Endothelial cell of umbilical vein (primary cell): ENCODE measurements at regions not wholly inside any gene's neighbourhood (a gene's known extent, or its start where the extent isn't known, plus 50 kb on each side); places are given as distances from the start of the nearest gene placed in this dataset.

Source experiments
- BruUV-seq: library from RNA; stranded (reverse); fragments of 400-500 nt; replicated peaks from 2 replicates; lab custom pipeline; 2021; lab: Mats Ljungman, UMichigan
- CTCF ChIA-PET: fragments of 300-600, 350-600 bp; sonication (Branson Sonifier 250); formaldehyde crosslinking; loops from one replicate; lab custom pipeline; 2021; ENCODE audit warnings: antibody characterized with exemption, inconsistent platforms; lab: Charles Lee
- POLR2A ChIA-PET: fragments of 300-600, 350-600 bp; sonication (Branson Sonifier 250); formaldehyde crosslinking; loops from one replicate; lab custom pipeline; 2021; ENCODE audit warnings: antibody characterized with exemption, inconsistent platforms; lab: Charles Lee
- DNase-seq: peaks from one replicate; pipeline ENCODE4 v3.0.0-alpha.2; 2011; ENCODE audit warnings: low read depth, low spot score
- FAIRE-seq: peaks from 2 replicates; lab custom pipeline; 2011; peaks lifted over from hg19 to GRCh38; lab: Jason Lieb, UNC
- H2AFZ ChIP-seq: 2 replicates; pipeline ENCODE4 v1.6.0; 2012; ENCODE audit warnings: low read depth, low read length, control low read depth, inconsistent platforms
- H3K27ac ChIP-seq: 2 replicates; pipeline ENCODE4 v1.5.1; 2011; ENCODE audit warnings: low read depth, mild to moderate bottlenecking, control low read depth, low read length, moderate library complexity; ENCODE audit not compliant: insufficient read depth
- H3K27me3 ChIP-seq, 2 experiments: 2 replicates each; pipeline versions ENCODE4 v1.6.0 to v1.6.1; 2011; ENCODE audit warnings: low read length in 2 of 2, mixed read lengths in 1 of 2; ENCODE audit not compliant: control insufficient read depth in 2 of 2, insufficient read depth in 2 of 2
- H3K36me3 ChIP-seq, 2 experiments: 2 replicates in 1 of 2; 3 replicates in 1 of 2; pipeline ENCODE4 v1.5.1; 2011; ENCODE audit warnings: low read length in 2 of 2, mild to moderate bottlenecking in 1 of 2, moderate library complexity in 1 of 2; ENCODE audit not compliant: control insufficient read depth in 2 of 2, insufficient read depth in 2 of 2; ENCODE audit errors: extremely low read depth in 1 of 2
- H3K4me1 ChIP-seq: 3 replicates; pipeline ENCODE4 v1.5.1; 2011; ENCODE audit warnings: mild to moderate bottlenecking, low read length; ENCODE audit not compliant: control insufficient read depth, insufficient read depth; ENCODE audit errors: extremely low read depth
- H3K4me2 ChIP-seq: 2 replicates; pipeline ENCODE4 v1.6.1; 2011; ENCODE audit warnings: low read length, control low read depth, mixed read lengths; ENCODE audit not compliant: insufficient read depth
- H3K4me3 ChIP-seq, 3 experiments: fragments of 200-600 bp in 1 of 3; sonication (generic), shearing (Covaris generic) in 1 of 3; replicated peaks in 1 of 3; 2 replicates each; pipeline ENCODE4 v1.5.1; 2011 to 2016; ENCODE audit warnings: control low read depth in 3 of 3, low read length in 3 of 3, mild to moderate bottlenecking in 2 of 3, inconsistent platforms in 1 of 3, low read depth in 1 of 3, moderate library complexity in 1 of 3; ENCODE audit not compliant: insufficient read depth in 1 of 3
- H3K79me2 ChIP-seq: 2 replicates; pipeline ENCODE4 v1.6.0; 2012; ENCODE audit warnings: low read length, inconsistent platforms; ENCODE audit not compliant: control insufficient read depth, insufficient read depth
- H3K9ac ChIP-seq: replicated peaks from 2 replicates; pipeline ENCODE3; 2011; ENCODE audit warnings: low read length, control low read depth; ENCODE audit not compliant: insufficient read depth; ENCODE audit errors: extremely low read depth
- H3K9me1 ChIP-seq: replicated peaks from 3 replicates; pipeline ENCODE4 v1.6.0; 2011; ENCODE audit warnings: mild to moderate bottlenecking, low read length; ENCODE audit not compliant: control insufficient read depth, insufficient read depth; ENCODE audit errors: extremely low read depth
- H3K9me3 ChIP-seq: replicated peaks from 2 replicates; pipeline ENCODE4 v1.5.1; 2012; ENCODE audit warnings: low read length, inconsistent platforms; ENCODE audit not compliant: control insufficient read depth, insufficient read depth
- H4K20me1 ChIP-seq: replicated peaks from 2 replicates; pipeline ENCODE3; 2011; ENCODE audit warnings: mild to moderate bottlenecking, low read length; ENCODE audit not compliant: control insufficient read depth, insufficient read depth; ENCODE audit errors: extremely low read depth
- CTCF ChIP-seq, 2 donors: IDR thresholded peaks; 1 replicate in 1 of 2; 2 replicates in 1 of 2; pipeline ENCODE4 v1.5.1; 2011; ENCODE audit warnings: low read length in 2 of 2, mild to moderate bottlenecking in 2 of 2, moderate library complexity in 2 of 2, control low read depth in 1 of 2, inconsistent platforms in 1 of 2, low read depth in 1 of 2; ENCODE audit not compliant: insufficient read depth in 1 of 2; ENCODE audit errors: extremely low read depth in 1 of 2
- EZH2 ChIP-seq: IDR thresholded peaks from 2 replicates; pipeline ENCODE4 v1.6.1; 2012; ENCODE audit warnings: borderline replicate concordance, low read depth, mild to moderate bottlenecking, moderate library complexity, low read length, inconsistent platforms; ENCODE audit not compliant: severe bottlenecking
- FOS ChIP-seq: IDR thresholded peaks from 2 replicates; pipeline ENCODE4 v1.6.1; 2011; ENCODE audit warnings: mild to moderate bottlenecking, low read length, moderate library complexity, borderline replicate concordance; ENCODE audit not compliant: insufficient read depth
- GATA2 ChIP-seq: IDR thresholded peaks from 2 replicates; pipeline ENCODE4 v1.7.0; 2011; ENCODE audit warnings: low read depth, mild to moderate bottlenecking, moderate library complexity, mixed read lengths, low read length; ENCODE audit not compliant: insufficient read length, insufficient read depth
- JUN ChIP-seq: IDR thresholded peaks from 2 replicates; pipeline ENCODE4 v1.6.1; 2011; ENCODE audit warnings: borderline replicate concordance, low read depth; ENCODE audit not compliant: insufficient read length, insufficient read depth
- MAX ChIP-seq: IDR thresholded peaks from 2 replicates; pipeline ENCODE4 v1.6.1; 2011; ENCODE audit not compliant: insufficient read depth, insufficient read length
- MYC ChIP-seq: IDR thresholded peaks from one replicate; pipeline ENCODE4 v1.6.1; 2011; ENCODE audit warnings: mild to moderate bottlenecking, low read depth, low read length
- POLR2A ChIP-seq: IDR thresholded peaks from 2 replicates; pipeline ENCODE4 v1.6.1; 2012; ENCODE audit warnings: low read depth, mild to moderate bottlenecking, control low read depth, low read length
- POLR2AphosphoS5 ChIP-seq: IDR thresholded peaks from 2 replicates; pipeline ENCODE4 v1.6.1; 2012; ENCODE audit warnings: low read depth, mild to moderate bottlenecking, control low read depth, low read length, moderate library complexity; ENCODE audit not compliant: insufficient read depth
- dilution Hi-C: fragments of 300-500 bp; cut with MboI; formaldehyde crosslinking; loops from one replicate; pipeline ENCODE4 v1.15.0; 2019; ENCODE audit warnings: low sequenced_read_pairs; ENCODE audit not compliant: extremely low pct_ligation_motif_present
- intact Hi-C: fragments of 100-400 bp; cut with micrococcal nuclease; formaldehyde crosslinking; loops from one replicate; pipeline ENCODE4 v1.10.0; 2022

GRCh38 chr1:199629624-199630023 is 397.9 kb upstream of the NR5A2 start:
- POLR2A ChIA-PET = no interaction called here
- no peak for FAIRE-seq

GRCh38 chr1:199639453-199639852 is 388.1 kb upstream of the NR5A2 start:
- FAIRE-seq (no peak), DNase-seq (no peak)
- dilution Hi-C loops (no loop called here), intact Hi-C loops (no loop called here)
- no peak overlapping the region for H3K9ac ChIP-seq
- ChIA-PET CTCF (no interaction called here), POLR2A (no interaction called here)
- H2AFZ ChIP-seq = no peak overlapping the region
- H3K27ac ChIP-seq = no peak overlapping the region
- no peaks in the 10 kb centered on the region for H3K9me1 ChIP-seq
- no peaks in the 10 kb centered on the region for H4K20me1 ChIP-seq
- H3K27me3 ChIP-seq = peaks cover 0 to 2% of the 10 kb centered on the region in 2 experiments
- no peak overlapping the region for H3K4me3 ChIP-seq
- H3K9me3 ChIP-seq = no peaks in the 10 kb centered on the region
- no peak overlapping the region for H3K4me2 ChIP-seq
- no peak for TF ChIP-seq JUN
- no peak for TF ChIP-seq MAX
- TF ChIP-seq EZH2 = no peak
- TF ChIP-seq POLR2A = no peak
- no peak for TF ChIP-seq MYC
- no peak for TF ChIP-seq FOS
- TF ChIP-seq GATA2 = no peak
- no peak for TF ChIP-seq CTCF (IDR thresholded peaks at IDR 0.05; ENCODE audit: extremely low read depth in 1 of 2, insufficient read depth in 1 of 2, low read depth in 1 of 2, low read length in 2 of 2)
- TF ChIP-seq POLR2AphosphoS5 = no peak
- BruUV-seq = no TSS peak
- H3K79me2 ChIP-seq = no peaks in the 10 kb centered on the region
- H3K4me1 ChIP-seq = no peaks in the 10 kb centered on the region
- H3K36me3 ChIP-seq = no peaks in the 10 kb centered on the region

More at GRCh38 chr1:199629624-199630023, 397.9 kb upstream of the NR5A2 start:
- no peak overlapping the region for H3K4me2 ChIP-seq
- no peaks in the 10 kb centered on the region for H3K36me3 ChIP-seq
- no peak overlapping the region for H2AFZ ChIP-seq
- no peaks in the 10 kb centered on the region for H3K79me2 ChIP-seq
- no peak overlapping the region for H3K4me3 ChIP-seq
- H3K9me1 ChIP-seq = no peaks in the 10 kb centered on the region
- no peak overlapping the region for H3K9ac ChIP-seq
- no peaks in the 10 kb centered on the region for H3K4me1 ChIP-seq
- H3K9me3 ChIP-seq = no peaks in the 10 kb centered on the region
- DNase-seq = no peak
- TF ChIP-seq FOS = no peak
- dilution Hi-C loops = no loop called here
- H3K27ac ChIP-seq = no peak overlapping the region
- no peaks in the 10 kb centered on the region for H4K20me1 ChIP-seq
- intact Hi-C loops = no loop called here
- no TSS peak for BruUV-seq
- CTCF ChIA-PET = interaction anchor here (1.0 to 1.5 kb wide), 2 partner anchors 15 to 26 kb away, joined by 3 to 4 read pairs; no protein-coding TSS in a partner anchor
- H3K27me3 ChIP-seq = peaks cover 0 to 2% of the 10 kb centered on the region in 2 experiments
